ENCODE measurements at regions not wholly inside any gene's neighbourhood (a gene's known extent, or its start where the extent isn't known, plus 50 kb on each side); places are given as distances from the start of the nearest gene placed in this dataset.

- no peaks in the 10 kb centered on the region for H3K4me1 ChIP-seq (ENCODE audit: control insufficient read depth, low read length)
- H3K9me3 ChIP-seq (ENCODE audit: control insufficient read depth, insufficient read depth, low read length): peaks cover 7% of the 10 kb centered on the region; the same call in 1 of the 2 replicates
- H3K27me3 ChIP-seq (ENCODE audit: control insufficient read depth, low read length): no peaks in the 10 kb centered on the region
- no peak overlapping the region for H3K4me3 ChIP-seq (ENCODE audit: low read length)
- no peaks in the 10 kb centered on the region for H4K20me1 ChIP-seq (ENCODE audit: control insufficient read depth, insufficient read depth, low read depth, low read length)
- TF ChIP-seq EZH2phosphoT487 (IDR thresholded peaks at IDR 0.05; ENCODE audit: borderline replicate concordance, low read length): no peak
- TF ChIP-seq, protein P1, sequence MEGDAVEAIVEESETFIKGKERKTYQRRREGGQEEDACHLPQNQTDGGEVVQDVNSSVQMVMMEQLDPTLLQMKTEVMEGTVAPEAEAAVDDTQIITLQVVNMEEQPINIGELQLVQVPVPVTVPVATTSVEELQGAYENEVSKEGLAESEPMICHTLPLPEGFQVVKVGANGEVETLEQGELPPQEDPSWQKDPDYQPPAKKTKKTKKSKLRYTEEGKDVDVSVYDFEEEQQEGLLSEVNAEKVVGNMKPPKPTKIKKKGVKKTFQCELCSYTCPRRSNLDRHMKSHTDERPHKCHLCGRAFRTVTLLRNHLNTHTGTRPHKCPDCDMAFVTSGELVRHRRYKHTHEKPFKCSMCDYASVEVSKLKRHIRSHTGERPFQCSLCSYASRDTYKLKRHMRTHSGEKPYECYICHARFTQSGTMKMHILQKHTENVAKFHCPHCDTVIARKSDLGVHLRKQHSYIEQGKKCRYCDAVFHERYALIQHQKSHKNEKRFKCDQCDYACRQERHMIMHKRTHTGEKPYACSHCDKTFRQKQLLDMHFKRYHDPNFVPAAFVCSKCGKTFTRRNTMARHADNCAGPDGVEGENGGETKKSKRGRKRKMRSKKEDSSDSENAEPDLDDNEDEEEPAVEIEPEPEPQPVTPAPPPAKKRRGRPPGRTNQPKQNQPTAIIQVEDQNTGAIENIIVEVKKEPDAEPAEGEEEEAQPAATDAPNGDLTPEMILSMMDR (IDR thresholded peaks at IDR 0.05; ENCODE audit: low read depth, low read length, poor library complexity, severe bottlenecking): no peak
- H3F3A ChIP-seq (ENCODE audit: control insufficient read depth, insufficient read depth): no peaks in the 10 kb centered on the region
- H3K9me2 ChIP-seq (replicated peaks; ENCODE audit: control insufficient read depth, low read length): 0 out of 2 replicates have a peak, but pooled peaks cover 3% of the 10 kb centered on the region
- H3K36me3 ChIP-seq (ENCODE audit: control insufficient read depth, low read length): no peaks in the 10 kb centered on the region
- H3K27ac ChIP-seq (ENCODE audit: low read depth, low read length): no peak overlapping the region
- no peaks in the 10 kb centered on the region for H3K79me2 ChIP-seq (ENCODE audit: control insufficient read depth, low read length)
- H3K4me2 ChIP-seq (ENCODE audit: low read length): no peak overlapping the region
Observed at GRCh38 chr7:52362521-52362920, 672.9 kb upstream of the POM121L12 start.

DNA sequence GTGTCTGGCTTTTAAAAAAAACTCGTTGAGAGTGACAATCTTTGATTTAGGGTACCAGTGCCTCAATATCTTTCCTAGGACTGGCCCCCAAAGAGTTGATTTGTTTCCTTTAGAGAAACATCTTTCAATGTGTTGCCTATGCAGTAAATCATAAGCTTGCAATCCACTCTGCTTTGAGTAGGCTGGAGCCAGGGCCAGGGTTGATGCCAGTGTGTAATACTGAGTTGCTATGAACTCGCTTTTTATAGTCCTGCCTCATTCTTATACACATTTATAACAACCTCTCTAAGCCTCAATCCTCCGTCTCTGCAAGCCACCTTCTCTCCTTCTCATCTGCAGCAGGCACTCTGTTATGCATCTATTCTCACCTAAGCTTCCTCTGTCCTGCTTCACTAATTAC is 674.9 kb upstream of the POM121L12 start:
- Histone ChIP-seq H3K4me2 (ENCODE audit: low read length) (no peak overlapping the region), H3K79me2 (ENCODE audit: control insufficient read depth, low read length) (no peaks in the 10 kb centered on the region), H3F3A (ENCODE audit: control insufficient read depth, insufficient read depth) (no peaks in the 10 kb centered on the region), H4K20me1 (ENCODE audit: control insufficient read depth, insufficient read depth, low read depth, low read length) (no peaks in the 10 kb centered on the region), H3K4me1 (ENCODE audit: control insufficient read depth, low read length) (no peaks in the 10 kb centered on the region), H3K27me3 (ENCODE audit: control insufficient read depth, low read length) (no peaks in the 10 kb centered on the region), H3K27ac (ENCODE audit: low read depth, low read length) (no peak overlapping the region), H3K9me2 (replicated peaks; ENCODE audit: control insufficient read depth, low read length) (0 out of 2 replicates have a peak, but pooled peaks cover 3% of the 10 kb centered on the region), H3K36me3 (ENCODE audit: control insufficient read depth, low read length) (no peaks in the 10 kb centered on the region), H3K4me3 (ENCODE audit: low read length) (no peak overlapping the region), H3K9me3 (ENCODE audit: control insufficient read depth, insufficient read depth, low read length) (peaks cover 7% of the 10 kb centered on the region; the same call in 1 of the 2 replicates)
- no peak for TF ChIP-seq EZH2phosphoT487 (IDR thresholded peaks at IDR 0.05; ENCODE audit: borderline replicate concordance, low read length)
- TF ChIP-seq, protein P1 (IDR thresholded peaks at IDR 0.05; ENCODE audit: low read depth, low read length, poor library complexity, severe bottlenecking): no peak

DNA sequence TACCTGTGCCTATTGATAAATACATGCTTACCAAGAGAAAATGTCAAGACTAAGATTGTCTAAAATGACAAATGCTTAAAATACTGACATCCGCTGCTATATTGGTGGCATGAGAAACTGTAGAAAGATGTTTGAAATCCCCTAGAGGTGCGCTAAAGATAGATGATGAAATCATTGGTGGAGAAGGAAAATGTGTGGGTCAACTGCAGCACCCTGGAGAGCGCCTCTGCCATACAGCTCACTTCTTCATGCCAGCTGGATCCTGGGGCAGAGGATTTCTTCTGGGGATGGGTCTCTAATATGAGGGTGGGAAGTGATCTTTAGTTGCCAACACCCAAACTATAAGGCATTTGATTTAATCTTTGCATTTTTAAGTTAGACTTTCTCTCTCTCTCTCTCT is 680.4 kb upstream of the POM121L12 start:
- no peaks in the 10 kb centered on the region for H3F3A ChIP-seq (ENCODE audit: control insufficient read depth, insufficient read depth)
- H3K4me2 ChIP-seq (ENCODE audit: low read length): no peak overlapping the region

More for the DNA sequence above, 680.4 kb upstream of the POM121L12 start:
- Histone ChIP-seq H3K79me2 (ENCODE audit: control insufficient read depth, low read length) (no peaks in the 10 kb centered on the region), H3K9me3 (ENCODE audit: control insufficient read depth, insufficient read depth, low read length) (0 out of 2 replicates have a peak, but pooled peaks cover 3% of the 10 kb centered on the region), H3K36me3 (ENCODE audit: control insufficient read depth, low read length) (no peaks in the 10 kb centered on the region), H3K4me3 (ENCODE audit: low read length) (no peak overlapping the region), H3K4me1 (ENCODE audit: control insufficient read depth, low read length) (no peaks in the 10 kb centered on the region), H4K20me1 (ENCODE audit: control insufficient read depth, insufficient read depth, low read depth, low read length) (no peaks in the 10 kb centered on the region), H3K9me2 (replicated peaks; ENCODE audit: control insufficient read depth, low read length) (no peaks in the 10 kb centered on the region), H3K27ac (ENCODE audit: low read depth, low read length) (no peak overlapping the region), H3K27me3 (ENCODE audit: control insufficient read depth, low read length) (no peaks in the 10 kb centered on the region)
- TF ChIP-seq EZH2phosphoT487 (IDR thresholded peaks at IDR 0.05; ENCODE audit: borderline replicate concordance, low read length): no peak
- TF ChIP-seq, protein P1 (IDR thresholded peaks at IDR 0.05; ENCODE audit: low read depth, low read length, poor library complexity, severe bottlenecking): no peak

Data from DOHH2 (cell line).